ENCODE measurements at regions not wholly inside any gene's neighbourhood (a gene's known extent, or its start where the extent isn't known, plus 50 kb on each side); places are given as distances from the start of the nearest gene placed in this dataset.

DNA sequence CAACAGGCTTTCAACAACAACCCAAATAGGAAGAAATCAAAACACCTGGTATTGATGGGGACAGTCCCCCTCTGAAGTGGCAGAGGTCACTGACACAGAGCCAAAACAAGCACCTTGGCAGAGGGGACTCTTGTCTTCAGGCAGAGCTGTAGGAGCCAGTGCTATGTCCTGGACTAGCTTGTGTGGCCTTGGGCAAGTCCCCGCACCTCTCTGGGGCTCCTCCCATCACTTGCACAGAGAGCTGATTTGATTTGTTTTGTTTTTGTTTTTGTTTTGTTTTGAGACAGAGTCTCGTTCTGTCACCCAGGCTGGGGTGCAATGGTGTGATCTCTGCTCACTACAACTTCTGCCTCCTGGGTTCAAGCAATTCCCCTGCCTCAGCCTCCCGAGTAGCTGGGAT is 100.8 kb downstream of the C9orf50 start:
- no peak for DNase-seq
- TF ChIP-seq, protein P1, sequence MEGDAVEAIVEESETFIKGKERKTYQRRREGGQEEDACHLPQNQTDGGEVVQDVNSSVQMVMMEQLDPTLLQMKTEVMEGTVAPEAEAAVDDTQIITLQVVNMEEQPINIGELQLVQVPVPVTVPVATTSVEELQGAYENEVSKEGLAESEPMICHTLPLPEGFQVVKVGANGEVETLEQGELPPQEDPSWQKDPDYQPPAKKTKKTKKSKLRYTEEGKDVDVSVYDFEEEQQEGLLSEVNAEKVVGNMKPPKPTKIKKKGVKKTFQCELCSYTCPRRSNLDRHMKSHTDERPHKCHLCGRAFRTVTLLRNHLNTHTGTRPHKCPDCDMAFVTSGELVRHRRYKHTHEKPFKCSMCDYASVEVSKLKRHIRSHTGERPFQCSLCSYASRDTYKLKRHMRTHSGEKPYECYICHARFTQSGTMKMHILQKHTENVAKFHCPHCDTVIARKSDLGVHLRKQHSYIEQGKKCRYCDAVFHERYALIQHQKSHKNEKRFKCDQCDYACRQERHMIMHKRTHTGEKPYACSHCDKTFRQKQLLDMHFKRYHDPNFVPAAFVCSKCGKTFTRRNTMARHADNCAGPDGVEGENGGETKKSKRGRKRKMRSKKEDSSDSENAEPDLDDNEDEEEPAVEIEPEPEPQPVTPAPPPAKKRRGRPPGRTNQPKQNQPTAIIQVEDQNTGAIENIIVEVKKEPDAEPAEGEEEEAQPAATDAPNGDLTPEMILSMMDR (IDR thresholded peaks at IDR 0.05) = no peak
- TF ChIP-seq EP300 (IDR thresholded peaks at IDR 0.05) (no peak), POLR2AphosphoS5 (IDR thresholded peaks at IDR 0.05) (no peak), POLR2A (IDR thresholded peaks at IDR 0.05) (no peak)
- no peaks in the 10 kb centered on the region for H3K4me1 ChIP-seq
- ATAC-seq (ENCODE audit: low FRiP score in 2 of 2) = no peak
- H3K4me3 ChIP-seq = no peak overlapping the region
- H3K9me3 ChIP-seq = no peaks in the 10 kb centered on the region
- H3K36me3 ChIP-seq = no peaks in the 10 kb centered on the region
- no peaks in the 10 kb centered on the region for H3K27me3 ChIP-seq
- no peak overlapping the region for H3K27ac ChIP-seq
- 89 to 93% methylated on average over 3 of the region's 3 CpGs for WGBS, 2 donors

DNA sequence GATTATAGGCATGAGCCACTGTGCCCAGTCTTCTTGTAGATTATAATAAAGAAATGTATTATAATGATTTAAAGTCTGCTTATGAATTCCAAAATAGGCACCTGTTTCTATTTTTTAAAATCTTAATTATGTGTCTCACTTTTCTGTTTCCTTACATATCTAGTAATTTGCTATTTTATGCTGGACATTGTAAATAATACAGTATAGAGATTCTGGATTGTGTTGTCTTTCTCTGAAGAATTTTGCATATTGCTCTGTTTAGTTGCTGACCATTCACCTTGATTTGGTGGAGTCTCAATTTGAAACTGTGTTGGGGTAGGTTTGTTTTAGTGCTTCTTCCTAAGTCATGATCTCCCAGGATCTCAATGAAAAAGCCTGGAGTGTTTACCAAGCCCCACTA is 102.8 kb downstream of the C9orf50 start:
- Histone ChIP-seq H3K4me3 (no peak overlapping the region), H3K9me3 (peaks cover 0 to 15% (median 15%) of the 10 kb centered on the region in 4 donors), H3K4me1 (no peaks in the 10 kb centered on the region), H3K27me3 (no peaks in the 10 kb centered on the region), H3K36me3 (no peaks in the 10 kb centered on the region), H3K27ac (no peak overlapping the region)
- ATAC-seq (ENCODE audit: low FRiP score in 2 of 2) (no peak), DNase-seq (no peak)
- TF ChIP-seq POLR2A (IDR thresholded peaks at IDR 0.05) (no peak), EP300 (IDR thresholded peaks at IDR 0.05) (no peak)

DNA sequence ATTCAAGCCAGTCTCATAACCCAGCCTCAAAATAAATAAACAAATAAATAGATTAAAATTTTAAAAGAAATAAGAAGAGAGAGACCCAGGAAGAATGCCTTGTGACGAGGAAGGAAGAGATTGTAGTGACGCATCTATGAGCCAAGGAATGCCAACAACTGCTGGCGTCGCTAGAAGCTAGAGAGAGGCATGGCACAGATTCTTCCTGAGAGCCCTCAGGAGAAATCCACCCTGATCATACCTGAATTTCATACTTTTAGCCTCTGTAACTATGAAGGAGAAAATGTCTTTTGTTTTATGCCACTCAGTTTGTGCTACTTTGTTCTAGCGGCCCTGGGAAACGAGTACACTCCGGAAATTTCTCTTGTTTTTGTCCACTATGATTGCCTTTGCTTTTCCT is 103.9 kb downstream of the C9orf50 start:
- Histone ChIP-seq H3K9me3 (peaks cover 0 to 15% (median 15%) of the 10 kb centered on the region in 4 donors), H3K27ac (no peak overlapping the region), H3K4me3 (no peak overlapping the region), H3K4me1 (no peaks in the 10 kb centered on the region), H3K27me3 (no peaks in the 10 kb centered on the region), H3K36me3 (no peaks in the 10 kb centered on the region)
- TF ChIP-seq EP300 (IDR thresholded peaks at IDR 0.05) = no peak
- TF ChIP-seq, protein P1 (IDR thresholded peaks at IDR 0.05) = no peak
- no peak for TF ChIP-seq POLR2A (IDR thresholded peaks at IDR 0.05)
- TF ChIP-seq POLR2AphosphoS5 (IDR thresholded peaks at IDR 0.05) = no peak
- no peak for DNase-seq
- WGBS, 2 donors = 82 to 87% methylated on average over 7 of the region's 7 CpGs
- ATAC-seq (ENCODE audit: low FRiP score in 2 of 2) = no peak

DNA sequence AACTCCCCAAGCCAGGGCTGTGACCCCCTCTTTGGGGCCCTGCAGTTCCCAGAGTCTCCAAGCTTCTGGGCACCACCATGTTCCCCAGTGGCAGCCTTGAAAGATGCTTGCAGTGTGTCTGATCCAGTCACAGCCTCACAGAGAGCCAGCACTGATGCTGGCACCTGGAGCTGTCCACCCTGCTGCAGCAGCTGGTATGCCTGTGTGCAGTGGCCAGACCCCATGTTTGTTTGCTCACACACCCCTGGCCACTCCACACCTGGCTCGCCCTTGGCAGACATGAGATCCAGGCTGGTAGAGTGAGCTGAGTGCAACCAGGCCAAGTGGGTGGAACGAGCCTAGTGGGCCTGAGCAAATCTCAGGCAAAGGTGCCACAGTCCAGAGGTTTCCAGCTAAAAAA is 106.0 kb downstream of the C9orf50 start:
- Histone ChIP-seq H3K9me3 (peaks cover 0 to 15% (median 15%) of the 10 kb centered on the region in 4 donors), H3K4me1 (no peaks in the 10 kb centered on the region), H3K27ac (no peak overlapping the region), H3K27me3 (no peaks in the 10 kb centered on the region), H3K4me3 (no peak overlapping the region), H3K36me3 (no peaks in the 10 kb centered on the region)
- DNase-seq = no peak
- TF ChIP-seq POLR2A (IDR thresholded peaks at IDR 0.05) (no peak), EP300 (IDR thresholded peaks at IDR 0.05) (no peak), POLR2AphosphoS5 (IDR thresholded peaks at IDR 0.05) (no peak)
- TF ChIP-seq, protein P1 (IDR thresholded peaks at IDR 0.05) = no peak
- ATAC-seq (ENCODE audit: low FRiP score in 2 of 2) = peak in 1 of 2 donors; percentile 56
- 92% methylated on average over 2 of the region's 2 CpGs; no CpG with 5 or more reads in 1 of the 2 donors for WGBS, 2 donors

DNA sequence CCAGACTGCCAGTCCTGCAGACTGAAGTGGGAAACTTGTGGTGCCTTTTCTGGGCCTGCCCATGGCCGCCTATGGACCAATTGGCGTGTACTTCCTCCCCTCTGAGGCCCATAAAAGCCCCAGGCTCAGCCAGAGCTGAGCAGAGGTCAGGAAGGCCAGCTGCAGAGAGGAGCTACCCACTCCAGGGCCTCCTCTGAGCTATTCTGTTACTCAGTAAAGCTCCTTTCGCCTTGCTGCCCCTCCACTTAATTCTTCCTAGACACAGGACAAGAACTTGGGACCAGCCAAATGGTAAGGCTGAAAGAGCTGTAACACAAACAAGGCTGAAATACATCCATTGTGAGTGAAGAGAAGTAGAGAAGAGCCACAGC is 106.4 kb downstream of the C9orf50 start:
- Histone ChIP-seq H3K4me3 (no peak overlapping the region), H3K4me1 (no peaks in the 10 kb centered on the region), H3K36me3 (no peaks in the 10 kb centered on the region), H3K27me3 (no peaks in the 10 kb centered on the region), H3K9me3 (peaks cover 0 to 15% (median 15%) of the 10 kb centered on the region in 4 donors), H3K27ac (no peak overlapping the region)
- DNase-seq = no peak
- TF ChIP-seq POLR2A (IDR thresholded peaks at IDR 0.05) (no peak), EP300 (IDR thresholded peaks at IDR 0.05) (no peak), POLR2AphosphoS5 (IDR thresholded peaks at IDR 0.05) (no peak)
- TF ChIP-seq, protein P1 (IDR thresholded peaks at IDR 0.05) = no peak
- 15 to 44% methylated on average over 1 of the region's 3 CpGs for WGBS, 2 donors
- no peak for ATAC-seq (ENCODE audit: low FRiP score in 2 of 2)
